ENCODE measurements at regions not wholly inside any gene's neighbourhood (a gene's known extent, or its start where the extent isn't known, plus 50 kb on each side); places are given as distances from the start of the nearest gene placed in this dataset.

GRCh38 chr9:129330711-129331492 is 152.8 kb upstream of the IER5L start:
- DNase-seq (ENCODE audit: low read depth, low spot score): no peak

GRCh38 chr9:129328355-129329042 is 150.4 kb upstream of the IER5L start:
- DNase-seq (ENCODE audit: low read depth, low spot score): no peak

GRCh38 chr9:129327552-129328328 is 149.7 kb upstream of the IER5L start:
- no peak for DNase-seq (ENCODE audit: low read depth, low spot score)

- DNase-seq (ENCODE audit: low read depth, low spot score): no peak
These were observed 148.3 kb upstream of the IER5L start for GRCh38 chr9:129326061-129327005.

- no peak for DNase-seq (ENCODE audit: low read depth, low spot score)
These were observed 146.9 kb upstream of the IER5L start for GRCh38 chr9:129324808-129325502.

GRCh38 chr9:129323999-129324553 is 146.0 kb upstream of the IER5L start:
- DNase-seq (ENCODE audit: low read depth, low spot score): no peak

GRCh38 chr9:129323376-129323998 is 145.4 kb upstream of the IER5L start:
- DNase-seq (ENCODE audit: low read depth, low spot score): no peak

GRCh38 chr9:129322641-129323375 is 144.7 kb upstream of the IER5L start:
- DNase-seq (ENCODE audit: low read depth, low spot score): no peak

GRCh38 chr9:129322022-129322621 is 144.1 kb upstream of the IER5L start:
- no peak for DNase-seq (ENCODE audit: low read depth, low spot score)

GRCh38 chr9:129321286-129322021 is 143.4 kb upstream of the IER5L start:
- no peak for DNase-seq (ENCODE audit: low read depth, low spot score)

- peak; percentile 40 for DNase-seq (ENCODE audit: low read depth, low spot score)
These were observed 142.7 kb upstream of the IER5L start for GRCh38 chr9:129320575-129321285.

GRCh38 chr9:129319938-129320481 is 141.9 kb upstream of the IER5L start:
- no peak for DNase-seq (ENCODE audit: low read depth, low spot score)

- DNase-seq (ENCODE audit: low read depth, low spot score): no peak
These were observed 141.2 kb upstream of the IER5L start for GRCh38 chr9:129319076-129319937.

GRCh38 chr9:129318121-129319075 is 140.3 kb upstream of the IER5L start:
- no peak for DNase-seq (ENCODE audit: low read depth, low spot score)
